IMR-90 (cell line): ENCODE measurements at regions not wholly inside any gene's neighbourhood (a gene's known extent, or its start where the extent isn't known, plus 50 kb on each side); places are given as distances from the start of the nearest gene placed in this dataset.

ENCODE experiments used
- ATAC-seq: fragments of 200-7000 bp; cut with Tn5 transposase; 2 replicates; pipeline ENCODE4 v1.9.1; 2020; ENCODE audit warnings: low read depth, mild to moderate bottlenecking, moderate library complexity
- BruUV-seq: library from RNA; stranded (reverse); fragments of 400-500 nt; replicated peaks from 2 replicates; lab custom pipeline; 2021; lab: Mats Ljungman, UMichigan
- CTCF ChIA-PET: fragments of 300-600 bp; formaldehyde crosslinking; extraction: SDS; loops from one replicate; lab custom pipeline; 2021; ENCODE audit warnings: antibody characterized with exemption; lab: Yijun Ruan, JAX
- POLR2A ChIA-PET: fragments of 300-600 bp; sonication (Branson Sonifier 250); formaldehyde crosslinking; loops from one replicate; lab custom pipeline; 2022; ENCODE audit warnings: antibody characterized with exemption; ENCODE audit not compliant: unreplicated experiment; lab: Charles Lee
- DNase-seq: peaks from one replicate; pipeline ENCODE4 v3.0.0; 2013
- H2AFZ ChIP-seq: replicated peaks from 2 replicates; pipeline ENCODE3; 2013; ENCODE audit warnings: low read length, mild to moderate bottlenecking; ENCODE audit not compliant: poor library complexity
- H2AK5ac ChIP-seq: 2 replicates; pipeline ENCODE4 v1.6.1; 2013; ENCODE audit warnings: low read depth, low read length, inconsistent platforms
- H2AK9ac ChIP-seq: replicated peaks from 2 replicates; pipeline ENCODE3; 2013; ENCODE audit warnings: mild to moderate bottlenecking, low read depth, low read length, moderate library complexity; ENCODE audit not compliant: poor library complexity
- H2BK120ac ChIP-seq: 2 replicates; pipeline ENCODE4 v1.6.1; 2013; ENCODE audit warnings: low read depth, low read length, inconsistent platforms
- H2BK15ac ChIP-seq: 3 replicates; pipeline ENCODE4 v1.6.1; 2013; ENCODE audit warnings: low read depth, low read length, inconsistent platforms
- H2BK20ac ChIP-seq: 2 replicates; pipeline ENCODE4 v1.6.1; 2013; ENCODE audit warnings: low read depth, mild to moderate bottlenecking, inconsistent platforms, low read length, moderate library complexity
- H2BK5ac ChIP-seq: 2 replicates; pipeline ENCODE4 v1.6.1; 2013; ENCODE audit warnings: mild to moderate bottlenecking, low read depth, low read length, inconsistent platforms; ENCODE audit not compliant: poor library complexity, severe bottlenecking
- H3K14ac ChIP-seq: replicated peaks from 2 replicates; pipeline ENCODE4 v1.6.1; 2013; ENCODE audit warnings: low read depth, low read length, inconsistent platforms
- H3K18ac ChIP-seq: 2 replicates; pipeline ENCODE4 v1.6.1; 2013; ENCODE audit warnings: low read depth, low read length, control low read depth
- H3K23ac ChIP-seq: 2 replicates; pipeline ENCODE4 v1.6.1; 2013; ENCODE audit warnings: low read depth, low read length, inconsistent platforms
- H3K27ac ChIP-seq: 2 replicates; pipeline ENCODE4 v1.5.1; 2013; ENCODE audit warnings: mild to moderate bottlenecking, control low read depth, low read length; ENCODE audit not compliant: insufficient read depth
- H3K27me3 ChIP-seq: 2 replicates; pipeline ENCODE4 v1.6.1; 2013; ENCODE audit warnings: low read length; ENCODE audit not compliant: control insufficient read depth, insufficient read depth
- H3K36me3 ChIP-seq: 2 replicates; pipeline ENCODE4 v1.6.1; 2013; ENCODE audit warnings: low read length, mixed read lengths; ENCODE audit not compliant: control insufficient read depth, insufficient read depth
- H3K4ac ChIP-seq: 2 replicates; pipeline ENCODE4 v1.6.1; 2013; ENCODE audit warnings: low read depth, low read length, inconsistent platforms
- H3K4me1 ChIP-seq: 2 replicates; pipeline ENCODE4 v1.6.1; 2013; ENCODE audit warnings: low read length, mixed read lengths; ENCODE audit not compliant: control insufficient read depth, insufficient read depth
- H3K4me2 ChIP-seq: 2 replicates; pipeline ENCODE4 v1.6.1; 2013; ENCODE audit warnings: low read depth, mild to moderate bottlenecking, control low read depth, low read length, moderate library complexity
- H3K4me3 ChIP-seq: 2 replicates; pipeline ENCODE4 v1.5.1; 2013; ENCODE audit warnings: low read depth, mild to moderate bottlenecking, control low read depth, low read length, moderate library complexity; ENCODE audit not compliant: insufficient read depth
- H3K56ac ChIP-seq: 2 replicates; pipeline ENCODE4 v1.6.1; 2013; ENCODE audit warnings: low read length, inconsistent platforms; ENCODE audit not compliant: insufficient read depth; ENCODE audit errors: extremely low read depth
- H3K79me1 ChIP-seq, 2 experiments: 2 replicates each; pipeline ENCODE4 v1.6.1; 2013; ENCODE audit warnings: low read length in 2 of 2, inconsistent platforms in 1 of 2, low read depth in 1 of 2
- H3K9ac ChIP-seq: 2 replicates; pipeline ENCODE4 v1.6.1; 2013; ENCODE audit warnings: low read depth, low read length, control low read depth
- H3K9me1 ChIP-seq: 2 replicates; pipeline ENCODE4 v1.6.1; 2013; ENCODE audit warnings: low read length, inconsistent platforms; ENCODE audit not compliant: insufficient read depth
- H3K9me3 ChIP-seq: 2 replicates; pipeline ENCODE4 v1.6.1; 2013; ENCODE audit warnings: low read length; ENCODE audit not compliant: control insufficient read depth, insufficient read depth
- H4K20me1 ChIP-seq: 2 replicates; pipeline ENCODE4 v1.6.1; 2013; ENCODE audit warnings: low read length, inconsistent platforms; ENCODE audit not compliant: insufficient read depth
- H4K5ac ChIP-seq: 2 replicates; pipeline ENCODE4 v1.6.1; 2013; ENCODE audit warnings: mild to moderate bottlenecking, low read depth, low read length, control low read depth
- H4K8ac ChIP-seq, 2 experiments: 2 replicates each; pipeline ENCODE4 v1.6.1; 2013; ENCODE audit warnings: low read depth in 2 of 2, low read length in 2 of 2, control low read depth in 1 of 2, inconsistent platforms in 1 of 2
- H4K91ac ChIP-seq: 2 replicates; pipeline ENCODE4 v1.6.1; 2013; ENCODE audit warnings: low read depth, low read length, inconsistent platforms; ENCODE audit not compliant: insufficient read depth
- FOS ChIP-seq: fragments of 150-350 bp; IDR thresholded peaks from 2 replicates; pipeline ENCODE4 v1.6.1; 2016; ENCODE audit warnings: low read depth, low read length
- MAFK ChIP-seq: IDR thresholded peaks from 2 replicates; pipeline ENCODE4 v1.6.1; 2012; ENCODE audit warnings: low read depth, low read length, improper control_type of control experiment
- MAZ ChIP-seq: IDR thresholded peaks from 2 replicates; pipeline ENCODE4 v1.6.1; 2012; ENCODE audit warnings: low read depth, mild to moderate bottlenecking, low read length, improper control_type of control experiment, moderate library complexity, borderline replicate concordance
- NFE2L2 ChIP-seq: fragments of 150-350 bp; IDR thresholded peaks from 2 replicates; pipeline ENCODE4 v1.6.1; 2016; ENCODE audit warnings: low read depth, mild to moderate bottlenecking, low read length
- RAD21 ChIP-seq: IDR thresholded peaks from 2 replicates; pipeline ENCODE4 v1.6.1; 2012; ENCODE audit warnings: low read length, improper control_type of control experiment
- RCOR1 ChIP-seq: IDR thresholded peaks from 2 replicates; pipeline ENCODE4 v1.6.1; 2012; ENCODE audit warnings: mild to moderate bottlenecking, low read length, improper control_type of control experiment; ENCODE audit not compliant: insufficient replicate concordance
- RFX5 ChIP-seq: IDR thresholded peaks from 2 replicates; pipeline ENCODE4 v1.8.0; 2012; ENCODE audit warnings: low read depth, mild to moderate bottlenecking, low read length, moderate library complexity
- WGBS, 2 experiments: methylation state at CpG; one replicate each; pipeline versions ENCODE4 v1.1.5 to v1.1.7; 2013; ENCODE audit warnings: missing lambda C conversion rate in 2 of 2; ENCODE audit not compliant: insufficient read length in 1 of 2; ENCODE audit errors: extremely low coverage in 2 of 2; 5-methylcytosine and 5-hydroxymethylcytosine counted together
- dilution Hi-C: fragments of 300-500 bp; cut with HindIII; formaldehyde crosslinking; loops from one replicate; pipeline ENCODE4 v1.14.3; 2018; ENCODE audit warnings: low sequenced_read_pairs; ENCODE audit not compliant: unreplicated experiment
- in situ Hi-C: fragments of 300-500 bp; cut with MboI; formaldehyde crosslinking; loops from 3 replicates; pipeline ENCODE4 v1.14.3; 2019; ENCODE audit warnings: low sequenced_read_pairs, inconsistent platforms, mixed read lengths
- intact Hi-C: fragments of 100-400 bp; cut with micrococcal nuclease; formaldehyde crosslinking; loops from 2 replicates; pipeline ENCODE4 v1.10.0; 2022
- TF ChIP-seq, protein P1 (sequence below): conservative IDR thresholded peaks from 2 replicates; pipeline ENCODE4 v1.5.1; 2012; ENCODE audit warnings: mild to moderate bottlenecking, low read depth, low read length, improper control_type of control experiment
- TF ChIP-seq, protein P2 (sequence below): fragments of 150-350 bp; IDR thresholded peaks from 2 replicates; pipeline ENCODE4 v1.6.1; 2017; ENCODE audit warnings: mild to moderate bottlenecking, antibody characterized with exemption, low read length, low read depth

DNA sequence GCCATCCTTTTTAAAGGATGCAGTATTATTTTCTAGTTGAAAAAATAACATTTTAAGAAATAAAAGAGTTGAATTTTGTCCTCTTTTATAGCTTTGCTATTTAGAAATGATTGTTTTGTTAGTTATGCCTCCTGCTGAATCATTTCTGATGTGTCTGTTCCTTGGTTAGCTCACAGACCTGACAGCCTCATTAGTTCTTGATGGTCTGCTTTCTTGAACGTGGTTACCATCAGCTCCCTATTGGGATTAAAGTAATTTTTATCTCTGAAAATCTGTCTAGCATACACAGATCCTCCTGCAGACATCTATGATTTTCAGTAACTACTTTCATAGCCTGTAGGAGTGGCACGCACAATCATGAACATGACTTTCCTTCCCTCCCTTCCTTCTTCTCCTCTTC is 447.6 kb upstream of the B3GALT2 start:
- H2BK120ac ChIP-seq, result no peak overlapping the region
- H3K27ac ChIP-seq, result no peak overlapping the region
- dilution Hi-C loops (no loop called here), intact Hi-C loops (no loop called here), in situ Hi-C loops (no loop called here)
- no peak overlapping the region for H2AK5ac ChIP-seq
- no TSS peak for BruUV-seq
- no peaks in the 10 kb centered on the region for H3K4me1 ChIP-seq
- no peaks in the 10 kb centered on the region for H3K9me3 ChIP-seq
- H3K4ac ChIP-seq, result no peak overlapping the region
- no peak overlapping the region for H2BK5ac ChIP-seq
- no peak overlapping the region for H3K56ac ChIP-seq
- no peak overlapping the region for H2BK20ac ChIP-seq
- no peak overlapping the region for H2AK9ac ChIP-seq
- TF ChIP-seq RFX5, result no peak
- TF ChIP-seq RAD21, result no peak
- TF ChIP-seq FOS, result no peak
- TF ChIP-seq MAFK, result no peak
- TF ChIP-seq, protein P1, sequence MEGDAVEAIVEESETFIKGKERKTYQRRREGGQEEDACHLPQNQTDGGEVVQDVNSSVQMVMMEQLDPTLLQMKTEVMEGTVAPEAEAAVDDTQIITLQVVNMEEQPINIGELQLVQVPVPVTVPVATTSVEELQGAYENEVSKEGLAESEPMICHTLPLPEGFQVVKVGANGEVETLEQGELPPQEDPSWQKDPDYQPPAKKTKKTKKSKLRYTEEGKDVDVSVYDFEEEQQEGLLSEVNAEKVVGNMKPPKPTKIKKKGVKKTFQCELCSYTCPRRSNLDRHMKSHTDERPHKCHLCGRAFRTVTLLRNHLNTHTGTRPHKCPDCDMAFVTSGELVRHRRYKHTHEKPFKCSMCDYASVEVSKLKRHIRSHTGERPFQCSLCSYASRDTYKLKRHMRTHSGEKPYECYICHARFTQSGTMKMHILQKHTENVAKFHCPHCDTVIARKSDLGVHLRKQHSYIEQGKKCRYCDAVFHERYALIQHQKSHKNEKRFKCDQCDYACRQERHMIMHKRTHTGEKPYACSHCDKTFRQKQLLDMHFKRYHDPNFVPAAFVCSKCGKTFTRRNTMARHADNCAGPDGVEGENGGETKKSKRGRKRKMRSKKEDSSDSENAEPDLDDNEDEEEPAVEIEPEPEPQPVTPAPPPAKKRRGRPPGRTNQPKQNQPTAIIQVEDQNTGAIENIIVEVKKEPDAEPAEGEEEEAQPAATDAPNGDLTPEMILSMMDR, result no peak
- TF ChIP-seq MAZ, result no peak
- TF ChIP-seq RCOR1, result no peak
- TF ChIP-seq, protein P2, sequence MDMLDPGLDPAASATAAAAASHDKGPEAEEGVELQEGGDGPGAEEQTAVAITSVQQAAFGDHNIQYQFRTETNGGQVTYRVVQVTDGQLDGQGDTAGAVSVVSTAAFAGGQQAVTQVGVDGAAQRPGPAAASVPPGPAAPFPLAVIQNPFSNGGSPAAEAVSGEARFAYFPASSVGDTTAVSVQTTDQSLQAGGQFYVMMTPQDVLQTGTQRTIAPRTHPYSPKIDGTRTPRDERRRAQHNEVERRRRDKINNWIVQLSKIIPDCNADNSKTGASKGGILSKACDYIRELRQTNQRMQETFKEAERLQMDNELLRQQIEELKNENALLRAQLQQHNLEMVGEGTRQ, result no peak
- no peak for TF ChIP-seq NFE2L2
- H3K4me2 ChIP-seq, result no peak overlapping the region
- POLR2A ChIA-PET, result no interaction called here
- no peak overlapping the region for H3K18ac ChIP-seq
- no peak for DNase-seq
- H3K79me1 ChIP-seq, result no peaks in the 10 kb centered on the region
- H3K27me3 ChIP-seq, result no peaks in the 10 kb centered on the region
- H2BK15ac ChIP-seq, result no peak overlapping the region
- H4K20me1 ChIP-seq, result no peaks in the 10 kb centered on the region
- CTCF ChIA-PET, result interaction anchor here (0.6 kb wide), 1 partner anchor 511 kb away, joined by 6 read pairs; no protein-coding TSS in a partner anchor
- no peak overlapping the region for H4K91ac ChIP-seq
- H2AFZ ChIP-seq, result no peak overlapping the region
- H3K9me1 ChIP-seq, result 0 out of 2 replicates have a peak, but pooled peaks cover 3% of the 10 kb centered on the region
- no peak overlapping the region for H3K4me3 ChIP-seq
- H3K9ac ChIP-seq, result no peak overlapping the region
- H3K23ac ChIP-seq, result no peak overlapping the region
- H3K14ac ChIP-seq, result no peak overlapping the region
- no peaks in the 10 kb centered on the region for H3K36me3 ChIP-seq
- no peak for ATAC-seq
- H4K5ac ChIP-seq, result no peak overlapping the region
- H4K8ac ChIP-seq, result no peak overlapping the region
- WGBS, 2 experiments, result no CpG with 5 or more reads among the region's 2 CpGs
